ENCODE measurements at regions not wholly inside any gene's neighbourhood (a gene's known extent, or its start where the extent isn't known, plus 50 kb on each side); places are given as distances from the start of the nearest gene placed in this dataset.

GRCh38 chr11:115911613-115912346, 407.6 kb upstream of the CADM1 start:
- DNase-seq: no peak

- no peak for DNase-seq
Measured at GRCh38 chr11:115910379-115910778, 406.2 kb upstream of the CADM1 start.

GRCh38 chr11:115906171-115906570, 402.0 kb upstream of the CADM1 start:
- no peak for DNase-seq

GRCh38 chr11:115905341-115906000, 401.3 kb upstream of the CADM1 start:
- DNase-seq: no peak

GRCh38 chr11:115903179-115903578, 399.0 kb upstream of the CADM1 start:
- DNase-seq: no peak

GRCh38 chr11:115901069-115901468, 396.9 kb upstream of the CADM1 start:
- no peak for DNase-seq

- DNase-seq: no peak
Measured at GRCh38 chr11:115900111-115900510, 395.9 kb upstream of the CADM1 start.

- no peak for DNase-seq
Measured at GRCh38 chr11:115897707-115898106, 393.5 kb upstream of the CADM1 start.

GRCh38 chr11:115896084-115896483, 391.9 kb upstream of the CADM1 start:
- DNase-seq: no peak

- DNase-seq: peak; percentile 42
Measured at GRCh38 chr11:115895594-115895993, 391.4 kb upstream of the CADM1 start.

GRCh38 chr11:115894176-115894575, 390.0 kb upstream of the CADM1 start:
- DNase-seq: no peak

- DNase-seq: no peak
Measured at GRCh38 chr11:115893461-115894099, 389.4 kb upstream of the CADM1 start.

GRCh38 chr11:115892016-115892415, 387.8 kb upstream of the CADM1 start:
- peak; percentile 61 for DNase-seq

GRCh38 chr11:115891581-115891980, 387.4 kb upstream of the CADM1 start:
- DNase-seq: no peak

GRCh38 chr11:115890500-115890899, 386.3 kb upstream of the CADM1 start:
- no peak for DNase-seq

- DNase-seq: no peak
Measured at GRCh38 chr11:115889712-115890111, 385.5 kb upstream of the CADM1 start.

- DNase-seq: no peak
Measured at GRCh38 chr11:115887727-115888126, 383.5 kb upstream of the CADM1 start.

GRCh38 chr11:115887316-115887715, 383.1 kb upstream of the CADM1 start:
- DNase-seq: no peak

- no peak for DNase-seq
Measured at GRCh38 chr11:115886422-115886733, 382.2 kb upstream of the CADM1 start.

- no peak for DNase-seq
Measured at GRCh38 chr11:115885535-115886421, 381.6 kb upstream of the CADM1 start.

GRCh38 chr11:115884800-115885534, 380.8 kb upstream of the CADM1 start:
- no peak for DNase-seq

GRCh38 chr11:115874843-115875242, 370.6 kb upstream of the CADM1 start:
- DNase-seq: no peak

- DNase-seq: no peak
Measured at GRCh38 chr11:115873813-115874212, 369.6 kb upstream of the CADM1 start.
